Stimulated activated CD8-positive, alpha-beta memory T cell treated with anti-CD3 and anti-CD28 coated beads, Interleukin-12 subunit alpha, Interleukin-12 subunit beta, amount 100 ng/mL, for 1 hour (primary cell): ENCODE measurements at regions not wholly inside any gene's neighbourhood (a gene's known extent, or its start where the extent isn't known, plus 50 kb on each side); places are given as distances from the start of the nearest gene placed in this dataset.

Source experiments
- DNase-seq: peaks from one replicate; pipeline ENCODE4 v3.0.0-alpha.2; 2020; ENCODE audit warnings: low read depth

GRCh38 chr7:15916681-15917380 lies 230.3 kb upstream of the MEOX2 start:
- no peak for DNase-seq

GRCh38 chr7:15915686-15916293 lies 229.3 kb upstream of the MEOX2 start:
- no peak for DNase-seq

GRCh38 chr7:15914611-15915010 lies 228.1 kb upstream of the MEOX2 start:
- no peak for DNase-seq

GRCh38 chr7:15906436-15906835 lies 220.0 kb upstream of the MEOX2 start:
- DNase-seq, result no peak

GRCh38 chr7:15905251-15906040 lies 219.0 kb upstream of the MEOX2 start:
- DNase-seq, result no peak

- DNase-seq, result no peak
These were observed 204.8 kb upstream of the MEOX2 start for GRCh38 chr7:15891151-15891881.

GRCh38 chr7:15889507-15889906 lies 203.0 kb upstream of the MEOX2 start:
- no peak for DNase-seq

GRCh38 chr7:15888090-15888489 lies 201.6 kb upstream of the MEOX2 start:
- DNase-seq, result no peak

- no peak for DNase-seq
These were observed 200.1 kb upstream of the MEOX2 start for GRCh38 chr7:15886626-15887025.

- no peak for DNase-seq
These were observed 199.2 kb upstream of the MEOX2 start for GRCh38 chr7:15885678-15886077.

GRCh38 chr7:15874774-15875173 lies 188.3 kb upstream of the MEOX2 start:
- no peak for DNase-seq

- DNase-seq, result no peak
These were observed 183.9 kb upstream of the MEOX2 start for GRCh38 chr7:15870347-15870746.

GRCh38 chr7:15867441-15867840 lies 181.0 kb upstream of the MEOX2 start:
- DNase-seq, result no peak

GRCh38 chr7:15866753-15867152 lies 180.3 kb upstream of the MEOX2 start:
- no peak for DNase-seq

GRCh38 chr7:15864626-15864991 lies 178.1 kb upstream of the MEOX2 start:
- DNase-seq, result no peak

- DNase-seq, result no peak
These were observed 177.6 kb upstream of the MEOX2 start for GRCh38 chr7:15863951-15864625.

GRCh38 chr7:15862781-15863165 lies 176.3 kb upstream of the MEOX2 start:
- no peak for DNase-seq

GRCh38 chr7:15862016-15862780 lies 175.7 kb upstream of the MEOX2 start:
- no peak for DNase-seq

GRCh38 chr7:15860264-15860949 lies 173.9 kb upstream of the MEOX2 start:
- DNase-seq, result no peak

GRCh38 chr7:15857026-15857425 lies 170.5 kb upstream of the MEOX2 start:
- no peak for DNase-seq

GRCh38 chr7:15856311-15856710 lies 169.8 kb upstream of the MEOX2 start:
- DNase-seq, result no peak
